ENCODE measurements at regions not wholly inside any gene's neighbourhood (a gene's known extent, or its start where the extent isn't known, plus 50 kb on each side); places are given as distances from the start of the nearest gene placed in this dataset.
"Not testable (repeated sequence)": the region's sequence is repeated elsewhere in the genome, so short reads cannot be mapped to it uniquely, and the experiment has no call there.

- H3K9me3 ChIP-seq, result no peaks in the 10 kb centered on the region
- peaks cover 0 to 40% (median 0%) of the 10 kb centered on the region in 4 donors for H3K27me3 ChIP-seq
- intact Hi-C loops (cut with DNase I), result no loop called here
- no peak for DNase-seq
- no peak overlapping the region for H3K4me3 ChIP-seq
- no peaks in the 10 kb centered on the region for H3K4me1 ChIP-seq
- no peaks in the 10 kb centered on the region for H3K36me3 ChIP-seq
- no peak overlapping the region for H3K27ac ChIP-seq
- no peak for TF ChIP-seq CTCF (IDR thresholded peaks at IDR 0.05)
- no peak for TF ChIP-seq POLR2A (IDR thresholded peaks at IDR 0.05)
- WGBS, 2 donors, result 56 to 65% methylated on average over 5 of the region's 5 CpGs
These were observed 238.5 kb upstream of the LHX5 start for GRCh38 chr12:113710216-113710615.

GRCh38 chr12:113709456-113709855, 237.8 kb upstream of the LHX5 start:
- Histone ChIP-seq H3K27ac (no peak overlapping the region), H3K27me3 (peaks cover 0 to 44% (median 0%) of the 10 kb centered on the region in 4 donors), H3K4me1 (no peaks in the 10 kb centered on the region), H3K4me3 (no peak overlapping the region), H3K36me3 (no peaks in the 10 kb centered on the region), H3K9me3 (no peaks in the 10 kb centered on the region)
- TF ChIP-seq POLR2A (IDR thresholded peaks at IDR 0.05) (no peak), CTCF (IDR thresholded peaks at IDR 0.05) (no peak)
- DNase-seq, result no peak
- WGBS, 2 donors, result 64 to 86% methylated on average over 3 of the region's 3 CpGs
- intact Hi-C loops (cut with DNase I), result no loop called here

- Histone ChIP-seq H3K27me3 (peaks cover 0 to 72% (median 0%) of the 10 kb centered on the region in 4 donors), H3K27ac (no peak overlapping the region), H3K9me3 (no peaks in the 10 kb centered on the region), H3K4me1 (no peaks in the 10 kb centered on the region), H3K4me3 (no peak overlapping the region), H3K36me3 (no peaks in the 10 kb centered on the region)
- DNase-seq, result no peak
- intact Hi-C loops (cut with DNase I), result no loop called here
- 44 to 50% methylated on average over 1 to 2 of the region's 11 CpGs for WGBS, 2 donors
- TF ChIP-seq CTCF (IDR thresholded peaks at IDR 0.05), result no peak
- TF ChIP-seq POLR2A (IDR thresholded peaks at IDR 0.05), result no peak
These were observed 231.2 kb upstream of the LHX5 start for GRCh38 chr12:113702836-113703235.

GRCh38 chr12:113702276-113702675, 230.6 kb upstream of the LHX5 start:
- H3K27ac ChIP-seq, result no peak overlapping the region
- intact Hi-C loops (cut with DNase I), result no loop called here
- WGBS, 2 donors, result 70 to 89% methylated on average over 2 to 3 of the region's 4 CpGs

GRCh38 chr12:113700943-113701342, 229.3 kb upstream of the LHX5 start:
- intact Hi-C loops (cut with DNase I), result no loop called here
- Histone ChIP-seq H3K9me3 (no peaks in the 10 kb centered on the region), H3K4me1 (no peaks in the 10 kb centered on the region), H3K27ac (no peak overlapping the region), H3K36me3 (no peaks in the 10 kb centered on the region), H3K4me3 (no peak overlapping the region), H3K27me3 (peaks cover 0 to 80% (median 0%) of the 10 kb centered on the region in 4 donors)
- no peak for DNase-seq
- TF ChIP-seq CTCF (IDR thresholded peaks at IDR 0.05), result no peak
- TF ChIP-seq POLR2A (IDR thresholded peaks at IDR 0.05), result no peak
- WGBS, 2 donors, result 28% methylated on average over 2 of the region's 5 CpGs; no CpG with 5 or more reads in 1 of the 2 donors

More at GRCh38 chr12:113702276-113702675, 230.6 kb upstream of the LHX5 start:
- Histone ChIP-seq H3K9me3 (no peaks in the 10 kb centered on the region), H3K4me1 (no peaks in the 10 kb centered on the region), H3K27me3 (peaks cover 0 to 72% (median 0%) of the 10 kb centered on the region in 4 donors), H3K4me3 (no peak overlapping the region), H3K36me3 (no peaks in the 10 kb centered on the region)
- TF ChIP-seq CTCF (IDR thresholded peaks at IDR 0.05), result no peak
- TF ChIP-seq POLR2A (IDR thresholded peaks at IDR 0.05), result no peak
- DNase-seq, result no peak

GRCh38 chr12:113699984-113700383, 228.3 kb upstream of the LHX5 start:
- H3K36me3 ChIP-seq; DNase-seq; intact Hi-C loops (cut with DNase I); H3K9me3 ChIP-seq; H3K4me3 ChIP-seq; H3K4me1 ChIP-seq; H3K27ac ChIP-seq: not testable (repeated sequence)
- peaks cover 0 to 80% (median 0%) of the 10 kb centered on the region in 4 donors for H3K27me3 ChIP-seq
- WGBS, 2 donors, result 44 to 67% methylated on average over 2 to 3 of the region's 3 CpGs
